GM23338 (cell line): ENCODE measurements at regions not wholly inside any gene's neighbourhood (a gene's known extent, or its start where the extent isn't known, plus 50 kb on each side); places are given as distances from the start of the nearest gene placed in this dataset.

Experiments used
- ATAC-seq: fragments of 200-7000 bp; cut with Tn5 transposase; 3 replicates; pipeline ENCODE4 v1.9.1; 2020
- DNase-seq: peaks from one replicate; pipeline ENCODE4 v3.0.0-alpha.2; 2015; ENCODE audit warnings: low spot score
- H2AFZ ChIP-seq: fragments of 200-600 bp; sonication (generic); 2 replicates; pipeline ENCODE4 v1.8.0; 2016; ENCODE audit warnings: antibody characterized with exemption, mild to moderate bottlenecking, moderate library complexity
- H3F3A ChIP-seq: fragments of 200-600 bp; sonication (generic); replicated peaks from 2 replicates; pipeline ENCODE4 v1.8.0; 2017; ENCODE audit warnings: antibody characterized with exemption, mixed run types, low read depth
- H3K27ac ChIP-seq: fragments of 200-600 bp; sonication (generic); 2 replicates; pipeline ENCODE4 v1.6.1; 2016; ENCODE audit warnings: low read depth
- H3K27me3 ChIP-seq: fragments of 200-600 bp; sonication (generic); 2 replicates; pipeline ENCODE4 v1.8.0; 2016; ENCODE audit warnings: mild to moderate bottlenecking, mixed run types, moderate library complexity; ENCODE audit not compliant: insufficient read depth
- H3K36me3 ChIP-seq: fragments of 200-600 bp; sonication (generic); 2 replicates; pipeline ENCODE4 v1.8.0; 2016; ENCODE audit warnings: mild to moderate bottlenecking; ENCODE audit not compliant: insufficient read depth
- H3K4me1 ChIP-seq: fragments of 200-600 bp; sonication (generic); 2 replicates; pipeline ENCODE4 v1.8.0; 2016; ENCODE audit warnings: mild to moderate bottlenecking, moderate library complexity; ENCODE audit not compliant: insufficient read depth
- H3K4me2 ChIP-seq: fragments of 200-600 bp; sonication (generic); 2 replicates; pipeline ENCODE4 v1.7.1; 2017; ENCODE audit warnings: mixed run types
- H3K4me3 ChIP-seq: fragments of 200-600 bp; sonication (generic); 2 replicates; pipeline ENCODE4 v1.6.1; 2016; ENCODE audit warnings: mixed run types
- H3K79me2 ChIP-seq: fragments of 200-600 bp; sonication (generic); replicated peaks from 2 replicates; pipeline ENCODE4 v1.8.0; 2017; ENCODE audit warnings: mild to moderate bottlenecking; ENCODE audit not compliant: insufficient read depth
- H3K9me2 ChIP-seq: fragments of 200-600 bp; sonication (generic); 2 replicates; pipeline ENCODE4 v1.8.0; 2017; ENCODE audit not compliant: insufficient read depth
- H4K20me1 ChIP-seq: fragments of 200-600 bp; sonication (generic); replicated peaks from 2 replicates; pipeline ENCODE4 v1.8.0; 2017; ENCODE audit warnings: mild to moderate bottlenecking; ENCODE audit not compliant: insufficient read depth
- H3K27ac Mint-ChIP-seq: 2 replicates; pipeline ENCODE4 v1.8.0; 2020; ENCODE audit warnings: inconsistent platforms, mild to moderate bottlenecking, moderate library complexity, mixed read lengths
- H3K27me3 Mint-ChIP-seq: 3 replicates; pipeline ENCODE4 v1.8.0; 2022; ENCODE audit warnings: low read depth, mild to moderate bottlenecking, moderate library complexity, mixed read lengths, inconsistent platforms; ENCODE audit not compliant: insufficient read depth, poor library complexity
- H3K36me3 Mint-ChIP-seq: 3 replicates; pipeline ENCODE4 v1.8.0; 2021; ENCODE audit warnings: low read depth, mild to moderate bottlenecking, inconsistent platforms, moderate library complexity, mixed read lengths
- H3K4me1 Mint-ChIP-seq: 3 replicates; pipeline ENCODE4 v1.8.0; 2020; ENCODE audit warnings: mild to moderate bottlenecking, inconsistent platforms, mixed read lengths
- H3K4me3 Mint-ChIP-seq: 3 replicates; pipeline ENCODE4 v1.8.0; 2021; ENCODE audit warnings: moderate library complexity, mild to moderate bottlenecking, inconsistent platforms, mixed read lengths
- H3K9me3 Mint-ChIP-seq: 3 replicates; pipeline ENCODE4 v1.8.0; 2020; ENCODE audit warnings: moderate library complexity, mild to moderate bottlenecking, inconsistent platforms, mixed read lengths
- CREB1 ChIP-seq: fragments of 250-450 bp; sonication (Bioruptor Pico); IDR thresholded peaks from 2 replicates; pipeline ENCODE4 v1.5.0; 2020; ENCODE audit warnings: low read depth, mild to moderate bottlenecking, moderate library complexity
- EZH2 ChIP-seq: fragments of 200-600 bp; sonication (generic); IDR thresholded peaks from one replicate; pipeline ENCODE4 v1.8.0; 2017; ENCODE audit warnings: antibody characterized with exemption, mild to moderate bottlenecking, low read depth; ENCODE audit not compliant: unreplicated experiment
- EZH2phosphoT487 ChIP-seq: fragments of 200-600 bp; sonication (generic); IDR thresholded peaks from one replicate; pipeline ENCODE4 v1.8.1; 2018; ENCODE audit warnings: antibody characterized with exemption; ENCODE audit not compliant: unreplicated experiment
- JUNB ChIP-seq: IDR thresholded peaks from one replicate; pipeline ENCODE4 v1.6.1; 2016; ENCODE audit warnings: antibody characterized with exemption; ENCODE audit not compliant: unreplicated experiment
- NANOG ChIP-seq: IDR thresholded peaks from 2 replicates; pipeline ENCODE4 v1.6.1; 2016; ENCODE audit warnings: antibody characterized with exemption, borderline replicate concordance
- STAT1 ChIP-seq: IDR thresholded peaks from one replicate; pipeline ENCODE4 v1.6.1; 2016; ENCODE audit warnings: antibody characterized with exemption; ENCODE audit not compliant: unreplicated experiment
- ZNF114 ChIP-seq: fragments of 250-450 bp; sonication (Bioruptor Pico); IDR thresholded peaks from 2 replicates; pipeline ENCODE4 v1.5.0; 2020; ENCODE audit warnings: mild to moderate bottlenecking, moderate library complexity
- ZNF331 ChIP-seq: fragments of 250-450 bp; sonication (Bioruptor Pico); IDR thresholded peaks from 2 replicates; pipeline ENCODE4 v1.5.0; 2020; ENCODE audit warnings: low read depth, mild to moderate bottlenecking, moderate library complexity
- TF ChIP-seq, protein P1 (sequence below), 2 experiments: fragments of 200-600 bp in 1 of 2; sonication (generic) in 1 of 2; conservative IDR thresholded peaks; 2 replicates each; pipeline versions ENCODE4 v1.5.1 to v1.6.1; 2016 to 2017; ENCODE audit warnings: antibody characterized with exemption in 2 of 2, low read depth in 2 of 2, mild to moderate bottlenecking in 2 of 2, moderate library complexity in 1 of 2
- TF ChIP-seq, protein P2 (sequence below): IDR thresholded peaks from 2 replicates; pipeline ENCODE4 v1.6.1; 2016; ENCODE audit warnings: antibody characterized with exemption
- TF ChIP-seq, protein P3 (sequence below): fragments of 250-450 bp; sonication (Bioruptor Pico); IDR thresholded peaks from 2 replicates; pipeline ENCODE4 v1.5.0; 2020; ENCODE audit warnings: mild to moderate bottlenecking, moderate library complexity

DNA sequence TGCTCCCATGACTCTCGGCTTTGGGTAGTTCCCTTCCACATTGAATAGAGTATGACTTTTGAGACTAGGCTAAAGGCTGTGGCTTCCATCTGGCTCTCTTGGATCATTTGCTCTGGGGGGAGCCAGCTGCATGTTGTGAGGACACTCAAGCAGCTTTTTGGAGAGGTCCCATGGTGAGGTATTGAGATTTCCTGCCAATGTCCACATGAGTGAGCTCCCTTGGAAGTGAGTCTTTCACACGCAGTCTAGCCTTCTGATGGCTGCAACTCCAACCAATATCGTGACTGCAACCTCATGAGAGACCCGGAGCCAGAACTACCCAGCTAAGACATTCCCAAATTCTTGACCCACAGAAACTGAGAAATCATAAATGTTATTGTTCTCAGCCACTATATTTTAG lies 127.7 kb upstream of the KAZN start:
- Histone ChIP-seq H3K36me3 (no peaks in the 10 kb centered on the region), H3K4me3 (no peak overlapping the region), H3K4me2 (no peak overlapping the region), H3K79me2 (no peaks in the 10 kb centered on the region), H3K27ac (no peak overlapping the region), H3K4me1 (no peaks in the 10 kb centered on the region), H4K20me1 (no peaks in the 10 kb centered on the region), H3F3A (no peaks in the 10 kb centered on the region), H2AFZ (no peak overlapping the region), H3K9me2 (peaks cover 18% of the 10 kb centered on the region), H3K27me3 (no peaks in the 10 kb centered on the region)
- no peak for ATAC-seq
- no peak for DNase-seq
- Mint-ChIP-seq H3K27ac (no peak overlapping the region), H3K4me1 (no peaks in the 10 kb centered on the region), H3K9me3 (no peaks in the 10 kb centered on the region), H3K36me3 (no peaks in the 10 kb centered on the region), H3K27me3 (no peaks in the 10 kb centered on the region), H3K4me3 (no peak overlapping the region)
- TF ChIP-seq, protein P1, sequence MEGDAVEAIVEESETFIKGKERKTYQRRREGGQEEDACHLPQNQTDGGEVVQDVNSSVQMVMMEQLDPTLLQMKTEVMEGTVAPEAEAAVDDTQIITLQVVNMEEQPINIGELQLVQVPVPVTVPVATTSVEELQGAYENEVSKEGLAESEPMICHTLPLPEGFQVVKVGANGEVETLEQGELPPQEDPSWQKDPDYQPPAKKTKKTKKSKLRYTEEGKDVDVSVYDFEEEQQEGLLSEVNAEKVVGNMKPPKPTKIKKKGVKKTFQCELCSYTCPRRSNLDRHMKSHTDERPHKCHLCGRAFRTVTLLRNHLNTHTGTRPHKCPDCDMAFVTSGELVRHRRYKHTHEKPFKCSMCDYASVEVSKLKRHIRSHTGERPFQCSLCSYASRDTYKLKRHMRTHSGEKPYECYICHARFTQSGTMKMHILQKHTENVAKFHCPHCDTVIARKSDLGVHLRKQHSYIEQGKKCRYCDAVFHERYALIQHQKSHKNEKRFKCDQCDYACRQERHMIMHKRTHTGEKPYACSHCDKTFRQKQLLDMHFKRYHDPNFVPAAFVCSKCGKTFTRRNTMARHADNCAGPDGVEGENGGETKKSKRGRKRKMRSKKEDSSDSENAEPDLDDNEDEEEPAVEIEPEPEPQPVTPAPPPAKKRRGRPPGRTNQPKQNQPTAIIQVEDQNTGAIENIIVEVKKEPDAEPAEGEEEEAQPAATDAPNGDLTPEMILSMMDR (conservative IDR thresholded peaks at IDR 0.05; ENCODE audit: low read depth in 2 of 2): no peak
- no peak for TF ChIP-seq EZH2phosphoT487
- TF ChIP-seq CREB1 (CRISPR knock-in tag): no peak
- TF ChIP-seq ZNF331: no peak
- no peak for TF ChIP-seq EZH2
- no peak for TF ChIP-seq ZNF114 (CRISPR knock-in tag)
- TF ChIP-seq STAT1: no peak
- TF ChIP-seq, protein P2, sequence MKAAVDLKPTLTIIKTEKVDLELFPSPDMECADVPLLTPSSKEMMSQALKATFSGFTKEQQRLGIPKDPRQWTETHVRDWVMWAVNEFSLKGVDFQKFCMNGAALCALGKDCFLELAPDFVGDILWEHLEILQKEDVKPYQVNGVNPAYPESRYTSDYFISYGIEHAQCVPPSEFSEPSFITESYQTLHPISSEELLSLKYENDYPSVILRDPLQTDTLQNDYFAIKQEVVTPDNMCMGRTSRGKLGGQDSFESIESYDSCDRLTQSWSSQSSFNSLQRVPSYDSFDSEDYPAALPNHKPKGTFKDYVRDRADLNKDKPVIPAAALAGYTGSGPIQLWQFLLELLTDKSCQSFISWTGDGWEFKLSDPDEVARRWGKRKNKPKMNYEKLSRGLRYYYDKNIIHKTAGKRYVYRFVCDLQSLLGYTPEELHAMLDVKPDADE: no peak
- no peak for TF ChIP-seq NANOG
- TF ChIP-seq JUNB: no peak
- TF ChIP-seq, protein P3, sequence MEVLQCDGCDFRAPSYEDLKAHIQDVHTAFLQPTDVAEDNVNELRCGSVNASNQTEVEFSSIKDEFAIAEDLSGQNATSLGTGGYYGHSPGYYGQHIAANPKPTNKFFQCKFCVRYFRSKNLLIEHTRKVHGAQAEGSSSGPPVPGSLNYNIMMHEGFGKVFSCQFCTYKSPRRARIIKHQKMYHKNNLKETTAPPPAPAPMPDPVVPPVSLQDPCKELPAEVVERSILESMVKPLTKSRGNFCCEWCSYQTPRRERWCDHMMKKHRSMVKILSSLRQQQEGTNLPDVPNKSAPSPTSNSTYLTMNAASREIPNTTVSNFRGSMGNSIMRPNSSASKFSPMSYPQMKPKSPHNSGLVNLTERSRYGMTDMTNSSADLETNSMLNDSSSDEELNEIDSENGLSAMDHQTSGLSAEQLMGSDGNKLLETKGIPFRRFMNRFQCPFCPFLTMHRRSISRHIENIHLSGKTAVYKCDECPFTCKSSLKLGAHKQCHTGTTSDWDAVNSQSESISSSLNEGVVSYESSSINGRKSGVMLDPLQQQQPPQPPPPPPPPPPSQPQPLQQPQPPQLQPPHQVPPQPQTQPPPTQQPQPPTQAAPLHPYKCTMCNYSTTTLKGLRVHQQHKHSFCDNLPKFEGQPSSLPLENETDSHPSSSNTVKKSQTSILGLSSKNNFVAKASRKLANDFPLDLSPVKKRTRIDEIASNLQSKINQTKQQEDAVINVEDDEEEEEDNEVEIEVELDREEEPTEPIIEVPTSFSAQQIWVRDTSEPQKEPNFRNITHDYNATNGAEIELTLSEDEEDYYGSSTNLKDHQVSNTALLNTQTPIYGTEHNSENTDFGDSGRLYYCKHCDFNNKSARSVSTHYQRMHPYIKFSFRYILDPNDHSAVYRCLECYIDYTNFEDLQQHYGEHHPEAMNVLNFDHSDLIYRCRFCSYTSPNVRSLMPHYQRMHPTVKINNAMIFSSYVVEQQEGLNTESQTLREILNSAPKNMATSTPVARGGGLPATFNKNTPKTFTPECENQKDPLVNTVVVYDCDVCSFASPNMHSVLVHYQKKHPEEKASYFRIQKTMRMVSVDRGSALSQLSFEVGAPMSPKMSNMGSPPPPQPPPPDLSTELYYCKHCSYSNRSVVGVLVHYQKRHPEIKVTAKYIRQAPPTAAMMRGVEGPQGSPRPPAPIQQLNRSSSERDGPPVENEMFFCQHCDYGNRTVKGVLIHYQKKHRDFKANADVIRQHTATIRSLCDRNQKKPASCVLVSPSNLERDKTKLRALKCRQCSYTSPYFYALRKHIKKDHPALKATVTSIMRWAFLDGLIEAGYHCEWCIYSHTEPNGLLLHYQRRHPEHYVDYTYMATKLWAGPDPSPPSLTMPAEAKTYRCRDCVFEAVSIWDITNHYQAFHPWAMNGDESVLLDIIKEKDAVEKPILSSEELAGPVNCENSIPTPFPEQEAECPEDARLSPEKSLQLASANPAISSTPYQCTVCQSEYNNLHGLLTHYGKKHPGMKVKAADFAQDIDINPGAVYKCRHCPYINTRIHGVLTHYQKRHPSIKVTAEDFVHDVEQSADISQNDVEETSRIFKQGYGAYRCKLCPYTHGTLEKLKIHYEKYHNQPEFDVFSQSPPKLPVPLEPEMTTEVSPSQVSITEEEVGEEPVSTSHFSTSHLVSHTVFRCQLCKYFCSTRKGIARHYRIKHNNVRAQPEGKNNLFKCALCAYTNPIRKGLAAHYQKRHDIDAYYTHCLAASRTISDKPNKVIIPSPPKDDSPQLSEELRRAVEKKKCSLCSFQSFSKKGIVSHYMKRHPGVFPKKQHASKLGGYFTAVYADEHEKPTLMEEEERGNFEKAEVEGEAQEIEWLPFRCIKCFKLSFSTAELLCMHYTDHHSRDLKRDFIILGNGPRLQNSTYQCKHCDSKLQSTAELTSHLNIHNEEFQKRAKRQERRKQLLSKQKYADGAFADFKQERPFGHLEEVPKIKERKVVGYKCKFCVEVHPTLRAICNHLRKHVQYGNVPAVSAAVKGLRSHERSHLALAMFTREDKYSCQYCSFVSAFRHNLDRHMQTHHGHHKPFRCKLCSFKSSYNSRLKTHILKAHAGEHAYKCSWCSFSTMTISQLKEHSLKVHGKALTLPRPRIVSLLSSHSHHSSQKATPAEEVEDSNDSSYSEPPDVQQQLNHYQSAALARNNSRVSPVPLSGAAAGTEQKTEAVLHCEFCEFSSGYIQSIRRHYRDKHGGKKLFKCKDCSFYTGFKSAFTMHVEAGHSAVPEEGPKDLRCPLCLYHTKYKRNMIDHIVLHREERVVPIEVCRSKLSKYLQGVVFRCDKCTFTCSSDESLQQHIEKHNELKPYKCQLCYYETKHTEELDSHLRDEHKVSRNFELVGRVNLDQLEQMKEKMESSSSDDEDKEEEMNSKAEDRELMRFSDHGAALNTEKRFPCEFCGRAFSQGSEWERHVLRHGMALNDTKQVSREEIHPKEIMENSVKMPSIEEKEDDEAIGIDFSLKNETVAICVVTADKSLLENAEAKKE (CRISPR knock-in tag): no peak
